Transverse colon (tissue), 4 donors: ENCODE measurements at regions not wholly inside any gene's neighbourhood (a gene's known extent, or its start where the extent isn't known, plus 50 kb on each side); places are given as distances from the start of the nearest gene placed in this dataset.

Experiments
- DNase-seq: peaks from one replicate; pipeline ENCODE4 v3.0.0-alpha.2; 2019
- H3K27ac ChIP-seq, 4 donors: fragments of 200-600 bp; sonication (generic); 2 replicates each; pipeline ENCODE4 v1.5.1; 2016 to 2018; ENCODE audit warnings: inconsistent platforms in 4 of 4
- H3K27me3 ChIP-seq: fragments of 200-600 bp; sonication (generic); 2 replicates; pipeline ENCODE4 v1.5.1; 2017; ENCODE audit warnings: inconsistent platforms
- H3K36me3 ChIP-seq, 4 donors: fragments of 200-600 bp; sonication (generic); 2 replicates each; pipeline ENCODE4 v1.5.1; 2017 to 2019; ENCODE audit warnings: inconsistent platforms in 4 of 4
- H3K4me1 ChIP-seq, 4 donors: fragments of 200-600 bp; sonication (generic); 2 replicates each; pipeline ENCODE4 v1.5.1; 2017 to 2020; ENCODE audit warnings: inconsistent platforms in 4 of 4
- H3K4me3 ChIP-seq, 4 donors: fragments of 200-600 bp; sonication (generic); 1 replicate in 1 of 4; 2 replicates in 3 of 4; pipeline versions ENCODE4 v1.5.1 to v1.6.1; 2017 to 2019; ENCODE audit warnings: inconsistent platforms in 4 of 4
- H3K9me3 ChIP-seq, 2 donors: fragments of 200-600 bp; sonication (generic); 2 replicates each; pipeline ENCODE4 v1.5.1; 2017 to 2019; ENCODE audit warnings: inconsistent platforms in 2 of 2
- CTCF ChIP-seq, 5 experiments: fragments of 200-600 bp in 3 of 5; fragments of 450-650 bp in 2 of 5; sonication (generic) in 3 of 5; IDR thresholded peaks; 1 replicate in 2 of 5; 2 replicates in 3 of 5; pipeline ENCODE4 v1.5.1; 2016 to 2017; ENCODE audit warnings: antibody characterized with exemption in 5 of 5, inconsistent platforms in 3 of 5, mild to moderate bottlenecking in 2 of 5, moderate library complexity in 1 of 5
- EP300 ChIP-seq: sonication (generic); formaldehyde crosslinking; IDR thresholded peaks from one replicate; pipeline ENCODE4 v1.6.1; 2017; ENCODE audit warnings: antibody characterized with exemption, low read depth
- POLR2A ChIP-seq: fragments of 450-650 bp; IDR thresholded peaks from one replicate; pipeline ENCODE4 v1.6.1; 2016; ENCODE audit warnings: antibody characterized with exemption, mild to moderate bottlenecking, moderate library complexity
- POLR2AphosphoS5 ChIP-seq, 3 donors: sonication (generic); formaldehyde crosslinking; IDR thresholded peaks; one replicate each; pipeline ENCODE4 v1.6.1; 2016; ENCODE audit warnings: antibody characterized with exemption in 3 of 3
- WGBS, 2 donors: methylation state at CpG; one replicate each; pipeline ENCODE4 v1.1.5; 2018; ENCODE audit warnings: low coverage in 1 of 2; 5-methylcytosine and 5-hydroxymethylcytosine counted together
- in situ Hi-C, 4 donors: fragments of 200-750 bp; cut with MboI; loops; one replicate each; pipeline versions ENCODE4 v1.15.0 to v1.15.1; 2017; ENCODE audit warnings: low sequenced_read_pairs in 3 of 4, low pct_ligation_motif_present in 1 of 4, low pct_unique_long_range_greater_than_20kb in 1 of 4
- intact Hi-C: fragments of 100-400 bp; cut with DNase I; formaldehyde crosslinking; loops from one replicate; pipeline ENCODE4 v1.15.1; 2023; ENCODE audit warnings: low total_unique reads

DNA sequence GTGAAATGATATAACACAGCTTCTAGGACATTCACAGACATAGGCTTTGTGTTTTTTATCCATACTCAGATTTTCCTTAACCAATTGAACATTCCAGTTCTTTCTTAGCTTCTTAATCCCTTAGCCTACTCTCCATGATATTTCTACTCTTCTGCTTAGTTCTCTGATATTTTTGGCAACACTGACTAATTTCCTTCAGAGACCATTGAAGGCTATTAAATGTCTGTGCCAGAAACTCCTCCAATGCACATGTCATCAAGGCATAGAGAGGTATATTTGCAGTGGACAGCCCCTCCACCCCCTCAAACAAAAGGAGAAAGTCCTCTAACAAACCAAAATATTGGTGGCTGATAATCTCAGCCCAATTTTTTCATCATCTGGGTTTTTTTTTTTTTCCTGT is 105.9 kb upstream of the TSC22D2 start:
- no peaks in the 10 kb centered on the region for H3K36me3 ChIP-seq
- H3K9me3 ChIP-seq = no peaks in the 10 kb centered on the region
- H3K27ac ChIP-seq = no peak overlapping the region
- H3K27me3 ChIP-seq = no peaks in the 10 kb centered on the region
- no peak overlapping the region for H3K4me3 ChIP-seq
- peaks cover 0 to 3% (median 0%) of the 10 kb centered on the region in 4 donors for H3K4me1 ChIP-seq
- no peak for TF ChIP-seq EP300
- in situ Hi-C loops (no loop called here), intact Hi-C loops (no loop called here)
- DNase-seq = no peak

- intact Hi-C loops = no loop called here
Measured at GRCh38 chr3:150300852-150301517, 107.1 kb upstream of the TSC22D2 start.

GRCh38 chr3:150300388-150300787 is 107.7 kb upstream of the TSC22D2 start:
- in situ Hi-C loops = no loop called here
- H3K4me1 ChIP-seq = peaks cover 0 to 12% (median 0%) of the 10 kb centered on the region in 4 donors
- H3K27ac ChIP-seq = peak overlapping the region in 2 of 4 donors; percentile 5 to 29
- intact Hi-C loops = no loop called here
- H3K9me3 ChIP-seq = no peaks in the 10 kb centered on the region
- DNase-seq = no peak
- TF ChIP-seq EP300 (no peak), POLR2A (no peak), POLR2AphosphoS5 (IDR thresholded peaks at IDR 0.05) (no peak), CTCF (IDR thresholded peaks at IDR 0.05) (no peak)
- 50 to 71% methylated on average over 2 of the region's 2 CpGs for WGBS, 2 donors
- H3K27me3 ChIP-seq = no peaks in the 10 kb centered on the region
- no peaks in the 10 kb centered on the region for H3K36me3 ChIP-seq
- H3K4me3 ChIP-seq = no peak overlapping the region

More at GRCh38 chr3:150300852-150301517, 107.1 kb upstream of the TSC22D2 start:
- Histone ChIP-seq H3K9me3 (no peaks in the 10 kb centered on the region), H3K4me1 (peaks cover 0 to 6% (median 0%) of the 10 kb centered on the region in 4 donors), H3K27ac (peak overlapping the region in 2 of 4 donors; percentile 5 to 29), H3K27me3 (no peaks in the 10 kb centered on the region), H3K36me3 (no peaks in the 10 kb centered on the region), H3K4me3 (no peak overlapping the region)
- in situ Hi-C loops = no loop called here
- TF ChIP-seq POLR2AphosphoS5 (IDR thresholded peaks at IDR 0.05) = no peak
- no peak for TF ChIP-seq CTCF (IDR thresholded peaks at IDR 0.05)
- TF ChIP-seq EP300 = no peak
- no peak for TF ChIP-seq POLR2A
- 60 to 65% methylated on average over 6 to 8 of the region's 8 CpGs for WGBS, 2 donors
- DNase-seq = no peak

DNA sequence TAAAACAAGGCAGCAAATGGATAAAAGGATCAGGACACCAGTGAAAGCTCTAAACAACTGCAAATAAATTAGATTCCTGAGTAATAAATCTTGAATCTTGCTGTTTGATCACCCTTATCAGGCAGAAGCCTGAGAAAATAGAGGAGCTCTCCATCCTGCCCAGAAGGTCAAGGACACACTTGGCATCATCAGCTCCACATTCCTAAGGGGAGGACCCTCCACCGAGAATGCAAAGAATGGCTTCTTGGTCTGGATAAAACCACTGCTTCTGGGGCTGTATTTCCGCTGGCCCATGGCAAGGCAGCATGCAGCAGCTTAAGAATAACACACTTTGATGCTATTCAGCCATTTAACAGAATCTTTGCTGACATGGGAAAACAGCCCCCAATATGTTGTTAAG is 108.9 kb upstream of the TSC22D2 start:
- H3K4me1 ChIP-seq = peaks cover 0 to 13% (median 0%) of the 10 kb centered on the region in 4 donors
- H3K27me3 ChIP-seq = no peaks in the 10 kb centered on the region
- intact Hi-C loops (no loop called here), in situ Hi-C loops (no loop called here)
- no peak overlapping the region for H3K27ac ChIP-seq
- no peak overlapping the region for H3K4me3 ChIP-seq
- DNase-seq = no peak
- no peaks in the 10 kb centered on the region for H3K9me3 ChIP-seq
- WGBS, 2 donors = 83% methylated on average over 2 of the region's 2 CpGs
- H3K36me3 ChIP-seq = no peaks in the 10 kb centered on the region
- no peak for TF ChIP-seq CTCF (IDR thresholded peaks at IDR 0.05)
- TF ChIP-seq POLR2A = no peak
- TF ChIP-seq POLR2AphosphoS5 (IDR thresholded peaks at IDR 0.05) = no peak
- TF ChIP-seq EP300 = no peak

DNA sequence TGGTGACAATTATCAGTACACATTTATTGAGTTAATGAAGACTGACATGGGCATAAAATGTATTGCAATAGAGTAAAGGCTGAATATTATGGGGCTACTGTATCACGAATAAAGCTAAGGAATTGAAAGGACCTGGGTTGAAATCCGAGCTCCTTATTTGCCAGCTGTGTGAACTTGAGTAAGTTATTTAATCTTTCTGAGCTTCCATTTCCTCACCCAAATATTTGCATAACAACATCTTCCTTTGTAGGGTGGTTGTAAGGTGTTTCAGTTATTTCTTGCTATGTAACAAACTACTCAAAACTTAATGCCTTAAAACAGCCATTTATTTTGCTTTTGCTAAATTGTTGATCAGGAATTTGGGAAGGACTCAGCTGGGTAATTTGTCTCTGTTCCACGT is 111.1 kb upstream of the TSC22D2 start:
- in situ Hi-C loops = no loop called here
- DNase-seq = no peak
- intact Hi-C loops = no loop called here
- WGBS, 2 donors = 64 to 83% methylated on average over 3 of the region's 3 CpGs
- no peaks in the 10 kb centered on the region for H3K36me3 ChIP-seq
- H3K27ac ChIP-seq = no peak overlapping the region
- H3K27me3 ChIP-seq = no peaks in the 10 kb centered on the region
- no peak overlapping the region for H3K4me3 ChIP-seq
- peaks cover 0 to 13% (median 0%) of the 10 kb centered on the region in 4 donors for H3K4me1 ChIP-seq
- H3K9me3 ChIP-seq = no peaks in the 10 kb centered on the region
- TF ChIP-seq EP300 = no peak
- TF ChIP-seq POLR2AphosphoS5 (IDR thresholded peaks at IDR 0.05) = no peak
- no peak for TF ChIP-seq POLR2A
- TF ChIP-seq CTCF (IDR thresholded peaks at IDR 0.05) = no peak
